ENCODE measurements at regions not wholly inside any gene's neighbourhood (a gene's known extent, or its start where the extent isn't known, plus 50 kb on each side); places are given as distances from the start of the nearest gene placed in this dataset.

DNA sequence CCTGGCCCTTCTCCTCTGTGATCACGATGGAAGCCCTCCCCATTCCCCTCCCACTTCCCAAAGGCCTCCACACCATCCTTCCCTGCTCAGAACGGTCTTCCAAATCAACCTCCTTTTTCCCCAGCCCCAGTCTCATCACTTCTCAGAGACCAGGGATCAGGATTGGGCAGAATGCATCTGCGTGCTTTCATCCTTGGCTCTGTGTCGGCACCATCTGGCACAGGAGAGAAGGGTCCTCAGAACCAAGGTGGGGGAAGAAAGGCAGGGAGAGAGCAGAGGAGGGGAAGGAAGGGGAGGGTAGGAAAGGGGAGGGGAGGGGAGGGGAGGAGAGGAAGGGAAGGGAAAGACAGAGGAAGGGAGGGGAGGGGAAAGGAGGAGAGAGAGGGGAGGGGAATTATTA, 52.4 kb upstream of the FICD start:
- DNase-seq: no peak
- intact Hi-C loops (cut with DNase I): no loop called here

DNA sequence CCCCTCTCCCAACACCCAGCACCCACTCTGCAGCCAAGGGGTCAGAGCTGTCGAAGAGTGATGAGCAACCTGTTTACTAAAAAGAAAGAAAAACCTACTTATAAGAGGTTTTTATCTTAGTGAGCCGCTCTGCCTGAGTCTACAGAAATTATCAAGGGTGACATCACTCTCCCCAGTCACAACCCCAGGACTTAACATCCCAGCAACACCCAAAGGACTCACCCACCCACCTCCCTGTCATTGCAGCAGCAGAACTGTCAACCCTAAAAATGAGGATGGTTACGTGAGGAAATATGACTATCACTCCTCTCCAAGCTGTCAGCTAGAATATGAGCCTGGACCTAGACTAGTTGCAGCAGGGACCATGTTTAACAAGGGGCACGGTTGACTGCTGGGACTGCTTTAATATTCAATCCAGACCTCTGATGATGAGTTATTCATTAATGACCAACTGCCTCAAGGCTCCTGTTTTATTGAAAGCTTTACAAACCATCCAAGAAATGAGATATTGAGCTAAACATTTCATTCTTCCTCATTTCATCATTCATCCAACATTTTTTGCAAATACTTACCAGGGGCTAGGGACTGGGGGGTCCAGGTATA, 53.9 kb upstream of the FICD start:
- DNase-seq: peak in 23 of 42 donors; percentile 6 to 70 (median 33)
- intact Hi-C loops (cut with DNase I): no loop called here

DNA sequence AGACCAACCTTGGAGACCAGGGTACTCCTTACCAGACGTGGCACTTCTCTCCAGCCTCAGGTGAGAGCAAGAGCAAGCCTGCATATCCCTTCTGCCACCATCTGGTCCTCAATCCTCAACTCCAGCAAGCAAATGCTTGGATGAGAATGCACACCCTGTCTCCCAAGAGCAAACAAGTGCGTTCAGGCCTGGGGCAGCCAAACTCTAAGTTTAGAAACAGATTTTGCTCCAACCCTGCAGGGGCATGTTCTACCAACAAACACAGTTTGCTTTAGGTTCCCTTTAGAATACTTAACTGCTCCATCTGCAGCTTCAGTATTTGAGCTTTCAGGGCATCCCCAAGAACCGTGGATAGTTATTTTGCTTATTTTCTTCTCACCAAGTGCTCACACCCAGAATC, 55.9 kb upstream of the FICD start:
- DNase-seq: no peak
- intact Hi-C loops (cut with DNase I): loop anchor here (10.0 kb wide), 1 partner anchor 214 kb away; no protein-coding TSS in a partner anchor

DNA sequence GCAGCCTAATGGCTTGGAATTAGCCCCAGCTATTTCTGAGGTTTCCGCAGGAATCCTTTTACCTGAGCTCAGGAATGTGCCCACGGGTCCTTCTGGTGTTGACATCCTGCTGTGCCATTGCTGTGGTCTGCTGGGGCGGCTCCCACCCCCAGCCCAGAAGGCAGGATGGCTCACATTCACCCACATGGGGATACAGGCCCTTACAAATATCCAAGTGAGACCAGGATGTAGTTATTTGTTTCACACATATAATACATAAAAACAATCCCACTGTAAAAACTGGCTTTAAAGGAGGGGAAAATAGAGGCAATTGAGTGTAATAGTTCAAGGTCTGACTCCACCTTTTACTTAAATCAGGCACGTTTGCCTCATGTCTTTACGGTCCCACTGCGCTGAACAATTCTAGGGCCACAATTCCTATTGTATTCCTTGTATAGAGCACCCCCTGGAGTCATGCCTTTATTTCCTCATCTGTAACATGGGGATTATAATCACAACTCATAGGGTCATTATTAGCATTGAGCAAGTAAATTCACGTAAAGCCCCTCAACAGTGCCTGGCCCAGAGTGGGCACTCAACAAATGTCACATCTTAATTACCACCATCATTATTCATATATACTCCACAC, 57.2 kb upstream of the FICD start:
- DNase-seq: no peak
- intact Hi-C loops (cut with DNase I): loop anchor here (10.0 kb wide), 1 partner anchor 213 kb away; no protein-coding TSS in a partner anchor

DNA sequence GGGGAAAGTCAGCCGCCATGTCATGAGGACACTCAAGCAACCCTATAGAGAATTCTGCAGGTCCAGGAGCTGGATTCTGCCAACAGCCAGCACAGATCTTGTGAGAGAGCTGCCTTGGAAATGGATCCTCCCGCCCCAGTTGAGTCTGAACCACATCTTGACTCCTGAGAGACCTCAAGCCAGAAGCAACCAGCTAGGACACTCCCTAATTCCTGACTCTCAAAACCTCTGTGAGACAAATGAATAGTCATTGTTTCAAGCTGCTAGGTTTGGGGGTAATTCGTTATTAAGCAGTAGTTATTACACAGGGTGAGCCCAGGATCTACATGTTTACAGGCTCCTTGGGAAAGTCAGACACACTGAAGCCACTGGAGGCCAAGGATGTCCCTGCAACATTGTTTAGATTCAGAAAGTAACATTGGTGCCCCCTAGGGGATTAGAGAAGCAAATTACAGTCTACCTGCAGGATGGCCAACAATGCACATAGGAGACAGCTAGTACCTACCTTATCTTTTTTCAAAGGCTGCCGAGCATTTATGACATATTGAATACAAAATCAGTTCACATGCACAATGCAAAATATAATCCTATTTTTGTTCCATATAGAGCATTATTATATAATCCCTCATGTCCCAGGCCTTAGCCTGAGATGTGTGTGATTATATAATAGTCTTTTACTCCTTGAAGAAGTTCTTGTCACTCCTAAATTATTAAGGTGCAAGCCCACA, 57.9 kb upstream of the FICD start:
- intact Hi-C loops (cut with DNase I): loop anchor here (10.0 kb wide), 1 partner anchor 212 kb away; no protein-coding TSS in a partner anchor
- peak in 14 of 42 donors; percentile 5 to 72 (median 34) for DNase-seq

DNA sequence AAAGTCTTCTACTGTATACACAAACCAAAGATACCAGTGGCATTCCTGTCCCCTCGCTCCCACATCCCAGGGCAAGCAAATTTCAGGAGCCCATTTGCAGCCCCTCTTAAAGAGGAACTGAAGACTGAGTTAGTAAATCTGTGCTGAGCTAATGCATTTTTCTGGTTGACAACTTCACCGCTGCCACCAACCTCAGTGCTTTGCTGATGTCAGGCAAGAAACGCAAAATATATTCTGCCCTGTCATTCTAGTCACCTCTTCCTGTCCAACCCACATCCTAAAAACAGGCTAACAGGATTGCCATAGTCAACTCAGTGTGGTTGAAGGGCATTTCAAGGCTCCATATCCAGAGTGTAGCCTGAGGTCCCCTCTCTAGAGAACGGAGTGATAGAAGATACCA, 59.4 kb upstream of the FICD start:
- DNase-seq: no peak
- intact Hi-C loops (cut with DNase I): loop anchor here (10.0 kb wide), 1 partner anchor 211 kb away; no protein-coding TSS in a partner anchor

DNA sequence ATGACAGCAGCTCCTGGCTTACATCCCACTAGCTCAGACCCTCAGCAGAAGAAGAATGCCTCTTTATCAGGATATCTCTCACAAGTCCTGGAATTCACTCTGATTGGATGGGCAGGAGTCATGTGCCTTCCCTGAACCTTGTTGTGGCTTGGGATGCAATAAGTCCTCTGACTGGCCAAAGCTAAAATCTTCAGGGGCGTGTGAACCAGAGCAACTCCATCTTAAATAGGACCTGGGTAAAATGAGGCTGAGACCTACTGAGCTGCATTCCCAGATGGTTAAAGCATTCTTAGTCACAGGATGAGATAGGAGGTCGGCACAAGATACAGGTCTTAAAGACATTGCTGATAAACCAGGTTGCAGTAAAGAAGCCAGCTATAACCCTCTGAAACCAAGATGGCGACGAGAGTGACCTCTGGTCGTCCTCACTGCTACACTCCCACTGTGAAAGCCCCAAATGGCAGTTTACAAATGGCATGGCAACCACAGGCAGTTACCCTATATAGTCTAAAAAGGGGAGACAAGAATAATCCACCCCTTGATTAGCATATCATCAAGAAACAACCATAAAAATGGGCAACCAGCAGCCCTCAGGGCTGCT, 60.4 kb upstream of the FICD start:
- DNase-seq: no peak
- intact Hi-C loops (cut with DNase I): loop anchor here (10.0 kb wide), 1 partner anchor 210 kb away; no protein-coding TSS in a partner anchor

DNA sequence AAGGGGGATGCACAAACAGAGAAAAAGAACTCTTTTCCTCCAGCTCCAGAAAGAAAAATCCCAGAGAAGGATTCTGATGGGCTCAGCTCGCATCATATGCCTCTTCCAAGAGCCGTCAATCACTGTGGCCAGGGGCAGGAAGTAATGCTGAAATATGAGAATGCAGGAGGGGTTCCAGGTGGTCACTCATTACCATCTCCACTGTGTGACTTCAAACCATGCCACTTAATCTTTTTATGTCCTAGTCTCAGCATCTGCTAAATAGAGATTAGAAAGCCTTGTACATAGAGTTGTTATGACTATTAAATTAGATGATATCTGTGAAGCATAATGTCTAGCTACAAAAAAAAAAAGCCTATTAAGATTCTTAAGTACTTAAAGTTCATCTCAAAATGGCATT, 65.6 kb upstream of the FICD start:
- intact Hi-C loops (cut with DNase I): no loop called here
- DNase-seq: no peak

DNA sequence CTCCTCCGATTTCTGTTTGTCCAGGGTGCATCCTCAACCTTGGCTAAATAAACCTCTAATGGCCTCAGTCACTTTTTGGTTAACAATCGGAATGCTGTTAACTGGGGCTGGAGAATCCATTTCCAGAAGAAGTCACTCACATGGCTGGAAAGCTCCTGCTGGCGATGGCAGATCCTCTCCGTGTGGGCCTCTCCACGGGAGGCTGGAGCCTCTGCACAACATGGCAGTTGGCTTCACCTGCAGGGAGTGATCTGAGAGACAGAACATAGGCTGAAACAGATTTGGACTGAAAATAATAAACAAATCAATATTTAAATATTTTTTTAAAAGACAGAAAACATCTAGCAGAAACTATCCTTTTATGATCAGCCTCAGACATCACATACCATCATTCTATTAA, 66.8 kb upstream of the FICD start:
- no peak for DNase-seq
- intact Hi-C loops (cut with DNase I): no loop called here

DNA sequence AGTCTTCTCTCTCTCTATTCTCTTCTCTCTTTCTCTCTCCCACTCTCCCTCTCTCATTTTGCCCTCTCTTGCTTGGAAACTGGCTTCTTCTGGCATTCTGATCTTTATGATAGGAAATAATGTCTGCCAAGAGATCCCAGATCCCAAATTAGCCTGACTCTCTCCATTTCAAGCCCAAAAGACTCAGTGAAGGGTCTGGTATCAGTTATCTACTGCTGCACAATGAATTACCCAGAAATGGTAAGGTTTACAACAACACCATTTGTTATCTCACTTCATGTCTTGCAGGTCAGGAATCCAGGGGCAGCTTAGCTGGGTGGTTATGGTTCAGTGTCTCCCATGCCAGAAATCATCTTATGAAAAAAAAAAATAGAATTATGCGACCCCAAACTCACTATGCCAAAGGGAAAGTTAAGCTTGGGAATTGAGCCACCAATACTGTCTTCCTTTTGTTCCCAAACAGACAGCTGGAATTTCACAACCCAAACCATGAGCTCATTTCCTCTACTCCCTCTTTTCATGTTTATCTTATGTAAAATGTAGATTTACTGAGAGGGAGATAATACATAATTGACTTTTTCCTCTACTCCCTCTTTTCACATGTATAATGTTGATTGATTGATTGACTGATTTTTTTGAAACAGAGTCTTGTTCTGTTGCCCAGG, 67.8 kb upstream of the FICD start:
- no peak for DNase-seq

DNA sequence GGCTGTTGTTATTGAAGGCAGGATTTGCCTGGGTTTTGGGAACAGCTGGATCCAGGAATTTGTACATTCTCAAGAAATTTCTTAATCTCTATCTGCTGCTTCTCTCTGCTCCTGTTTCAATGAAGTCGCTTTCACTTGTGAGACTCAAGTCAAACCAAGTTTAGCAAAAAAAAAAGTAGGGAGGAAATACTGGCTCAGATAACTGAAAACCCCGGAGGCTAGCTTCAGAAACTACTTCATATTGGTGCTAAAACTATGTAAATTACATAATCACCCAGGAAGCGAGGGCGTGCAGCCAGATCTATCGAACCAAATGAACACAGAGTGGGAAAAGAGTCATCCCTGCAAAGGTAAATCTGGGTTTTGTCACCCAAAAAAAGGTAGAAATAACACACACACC, 68.3 kb upstream of the FICD start:
- intact Hi-C loops (cut with DNase I): no loop called here
- peak in 31 of 42 donors; percentile 8 to 77 (median 44) for DNase-seq

More for the DNA sequence above, 67.8 kb upstream of the FICD start:
- intact Hi-C loops (cut with DNase I): no loop called here

DNA sequence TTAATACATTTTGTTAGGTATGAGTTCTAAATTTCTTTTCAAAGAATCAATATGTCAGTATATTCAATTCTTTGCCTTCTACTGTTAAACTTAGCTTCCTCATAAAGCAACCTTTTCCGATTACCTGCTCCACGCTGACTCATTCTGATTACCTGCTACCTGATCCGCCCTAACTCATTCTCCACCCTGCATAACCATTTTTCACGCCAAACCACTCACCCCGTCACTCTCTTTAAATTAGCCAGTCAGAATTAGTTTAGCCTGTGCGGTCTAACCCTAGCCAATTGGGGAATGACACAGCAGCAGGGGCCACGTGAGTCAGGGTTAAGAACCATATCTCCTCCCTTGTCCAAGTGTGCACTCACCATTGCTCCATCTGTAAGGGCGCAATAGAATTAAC, 72.2 kb upstream of the FICD start:
- intact Hi-C loops (cut with DNase I): no loop called here
- no peak for DNase-seq

DNA sequence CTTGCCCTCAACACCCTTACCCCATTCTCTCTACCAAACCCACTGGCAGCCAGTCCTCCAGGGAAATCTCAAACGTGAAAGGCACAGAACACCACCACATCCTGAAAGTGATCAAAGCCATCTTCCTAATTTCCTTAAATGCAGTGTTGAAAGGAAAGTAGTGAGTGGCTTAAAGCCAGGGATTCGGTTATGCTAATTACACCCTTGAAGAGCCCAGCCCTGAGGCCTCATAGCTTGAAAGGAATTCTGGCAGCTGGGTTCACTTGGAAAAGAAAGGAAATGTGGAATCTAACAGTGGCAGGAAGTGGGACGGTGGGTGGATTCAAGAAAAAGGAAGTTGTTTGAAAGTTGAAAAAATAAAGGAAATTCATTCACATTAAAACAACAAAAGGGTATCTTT, 73.0 kb upstream of the FICD start:
- no peak for DNase-seq
- intact Hi-C loops (cut with DNase I): no loop called here

DNA sequence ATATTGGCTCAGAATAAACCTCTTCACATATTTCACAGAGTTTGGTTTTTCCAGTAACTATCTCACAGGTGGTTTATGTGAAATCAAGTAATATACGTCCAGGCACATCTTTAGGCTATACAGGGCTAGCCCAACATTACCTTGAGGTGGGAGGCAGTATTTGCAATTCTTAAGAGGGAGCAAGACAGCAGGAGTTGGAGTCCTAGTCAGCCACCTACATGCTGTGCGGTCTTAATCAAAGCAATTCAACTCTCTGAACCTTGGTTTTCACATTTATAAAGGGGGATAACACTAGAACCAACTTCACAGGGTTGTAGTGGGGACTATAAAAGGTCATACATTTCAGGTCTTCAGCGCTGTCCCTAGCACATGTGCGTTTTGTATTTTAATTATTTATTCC, 73.5 kb upstream of the FICD start:
- intact Hi-C loops (cut with DNase I): no loop called here
- no peak for DNase-seq

DNA sequence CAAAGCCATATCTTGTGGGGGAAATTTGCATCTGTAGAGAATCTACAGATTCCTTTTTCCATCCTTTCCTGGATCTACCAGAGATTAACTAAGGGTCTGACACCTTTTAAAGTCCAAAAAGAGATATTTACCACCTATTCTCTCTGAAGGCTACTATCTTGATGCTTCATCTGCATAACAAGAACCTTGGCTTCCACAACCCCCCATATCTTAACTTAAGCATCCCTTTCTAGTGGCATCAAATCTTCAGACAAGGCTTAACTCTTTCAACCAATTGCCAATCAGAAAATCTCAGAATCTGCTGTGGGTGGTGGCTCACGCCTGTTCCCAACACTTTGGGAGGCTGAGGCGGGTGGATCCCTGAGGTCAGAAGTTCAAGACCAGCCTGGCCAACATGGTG, 74.3 kb upstream of the FICD start:
- DNase-seq: no peak
- intact Hi-C loops (cut with DNase I): no loop called here

DNA sequence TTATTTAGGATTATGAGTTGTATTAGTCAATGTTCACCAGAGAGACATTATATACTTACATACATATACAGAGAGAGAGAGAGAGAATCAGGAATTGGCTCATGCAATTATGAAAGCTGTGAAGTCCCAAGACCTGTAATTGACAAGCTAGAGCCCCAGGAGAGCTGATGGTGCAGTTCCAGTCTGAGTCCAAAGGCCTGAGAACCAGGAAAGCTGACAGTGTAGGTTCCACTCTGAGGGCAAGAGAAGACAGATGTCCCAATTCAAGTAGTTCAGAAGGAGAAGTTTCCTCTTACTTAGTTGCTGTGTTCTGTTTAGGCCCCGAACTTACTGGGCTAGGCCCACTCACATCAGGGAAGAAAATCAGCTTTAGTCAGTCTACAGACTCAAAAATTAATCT, 76.4 kb upstream of the FICD start:
- intact Hi-C loops (cut with DNase I): no loop called here
- no peak for DNase-seq

DNA sequence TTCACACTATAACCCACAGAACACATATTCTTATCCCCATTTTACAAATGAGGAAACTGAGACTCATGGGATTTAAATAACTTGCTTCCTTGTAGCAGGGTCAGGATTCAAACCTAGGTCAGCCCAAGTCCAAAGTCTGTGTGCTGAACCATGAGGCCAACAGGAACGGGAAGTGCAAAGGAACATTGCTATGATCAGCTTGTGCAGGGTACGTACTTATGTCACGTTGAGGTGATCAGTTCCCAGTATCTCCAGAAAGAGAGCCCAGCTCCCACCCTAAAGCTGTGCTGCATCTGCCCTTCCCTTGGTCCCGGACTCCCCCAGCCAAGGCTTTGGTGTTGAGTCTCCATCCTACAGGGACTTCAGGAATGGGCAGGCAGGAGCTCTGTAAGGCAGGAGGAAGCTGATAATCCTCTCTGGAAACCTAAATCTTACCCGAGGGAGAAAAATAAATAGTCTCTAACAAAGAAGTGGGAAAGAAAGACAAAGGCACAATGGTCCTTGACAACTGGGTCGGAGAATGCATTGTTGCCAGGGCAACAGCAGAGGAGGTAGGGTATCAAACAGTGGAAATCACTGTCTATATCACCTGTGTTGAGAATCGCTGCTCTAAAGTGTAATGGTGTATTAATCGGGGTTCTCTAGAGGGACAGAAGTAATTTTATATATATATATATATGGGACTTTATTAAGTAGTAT, 82.5 kb upstream of the FICD start:
- intact Hi-C loops (cut with DNase I): no loop called here

DNA sequence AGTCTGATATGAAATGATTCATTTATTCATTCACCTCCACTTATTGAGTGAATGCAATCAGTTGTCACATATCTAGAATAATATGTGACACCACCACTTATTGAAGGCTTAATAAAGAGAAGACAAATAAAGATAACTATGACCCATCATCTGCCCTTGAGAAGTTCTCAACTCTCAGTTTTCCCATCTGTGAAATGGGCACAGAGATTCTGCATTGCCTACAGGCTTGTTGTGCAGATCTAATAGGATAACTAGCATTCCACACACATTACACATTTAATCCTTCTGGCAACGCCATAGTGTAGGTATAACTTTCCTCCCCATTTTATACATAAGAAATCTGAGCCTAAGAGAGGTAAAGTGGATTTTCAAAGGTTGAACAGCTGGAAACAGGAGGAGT, 84.2 kb upstream of the FICD start:
- DNase-seq: no peak
- intact Hi-C loops (cut with DNase I): no loop called here

More for the DNA sequence above, 82.5 kb upstream of the FICD start:
- no peak for DNase-seq

DNA sequence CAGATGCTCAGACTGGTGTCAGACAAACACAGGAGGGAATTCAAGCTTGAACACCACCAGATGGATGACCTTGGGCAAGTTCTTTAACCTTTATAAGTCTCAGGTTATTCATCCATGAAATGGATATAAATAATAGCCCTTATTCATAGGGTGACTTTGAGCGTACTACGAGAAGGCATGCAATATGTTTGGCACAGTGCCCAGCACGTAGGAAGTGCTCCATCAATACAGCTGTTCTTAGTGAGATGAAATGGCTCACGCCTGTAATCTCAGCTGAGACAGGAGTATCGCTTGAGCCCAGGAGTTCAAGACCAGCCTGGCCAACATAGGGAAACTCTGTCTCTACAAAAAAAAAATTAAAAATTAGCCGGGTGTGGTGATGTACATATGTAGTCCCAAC, 84.8 kb upstream of the FICD start:
- no peak for DNase-seq
- intact Hi-C loops (cut with DNase I): no loop called here

All from head of caudate nucleus (tissue), 42 donors.